Dedifferentiated amniotic fluid mesenchymal stem cell (primary cell): ENCODE measurements at regions not wholly inside any gene's neighbourhood (a gene's known extent, or its start where the extent isn't known, plus 50 kb on each side); places are given as distances from the start of the nearest gene placed in this dataset.

Experiments used
- DNase-seq: peaks from one replicate; pipeline ENCODE4 v3.0.0-alpha.2; 2016; ENCODE audit errors: extremely low spot score

GRCh38 chr5:24368115-24368514, 276.7 kb downstream of the CDH10 start:
- DNase-seq, result no peak

GRCh38 chr5:24376210-24376609, 268.6 kb downstream of the CDH10 start:
- no peak for DNase-seq

- DNase-seq, result no peak
These were observed 268.2 kb downstream of the CDH10 start for GRCh38 chr5:24376616-24377015.

- no peak for DNase-seq
These were observed 262.8 kb downstream of the CDH10 start for GRCh38 chr5:24381861-24382489.

- no peak for DNase-seq
These were observed 259.7 kb downstream of the CDH10 start for GRCh38 chr5:24385070-24385469.

- no peak for DNase-seq
These were observed 259.2 kb downstream of the CDH10 start for GRCh38 chr5:24385617-24386016.

- DNase-seq, result no peak
These were observed 256.3 kb downstream of the CDH10 start for GRCh38 chr5:24388448-24388847.

GRCh38 chr5:24389968-24390367, 254.8 kb downstream of the CDH10 start:
- DNase-seq, result no peak

GRCh38 chr5:24391816-24392215, 253.0 kb downstream of the CDH10 start:
- DNase-seq, result no peak

- DNase-seq, result no peak
These were observed 247.2 kb downstream of the CDH10 start for GRCh38 chr5:24397601-24398000.

- DNase-seq, result no peak
These were observed 243.0 kb downstream of the CDH10 start for GRCh38 chr5:24401773-24402172.

GRCh38 chr5:24407466-24407865, 237.3 kb downstream of the CDH10 start:
- DNase-seq, result no peak

- DNase-seq, result no peak
These were observed 216.4 kb downstream of the CDH10 start for GRCh38 chr5:24428345-24428744.

- no peak for DNase-seq
These were observed 211.2 kb downstream of the CDH10 start for GRCh38 chr5:24433555-24433954.
